ENCODE measurements at regions not wholly inside any gene's neighbourhood (a gene's known extent, or its start where the extent isn't known, plus 50 kb on each side); places are given as distances from the start of the nearest gene placed in this dataset.

DNA sequence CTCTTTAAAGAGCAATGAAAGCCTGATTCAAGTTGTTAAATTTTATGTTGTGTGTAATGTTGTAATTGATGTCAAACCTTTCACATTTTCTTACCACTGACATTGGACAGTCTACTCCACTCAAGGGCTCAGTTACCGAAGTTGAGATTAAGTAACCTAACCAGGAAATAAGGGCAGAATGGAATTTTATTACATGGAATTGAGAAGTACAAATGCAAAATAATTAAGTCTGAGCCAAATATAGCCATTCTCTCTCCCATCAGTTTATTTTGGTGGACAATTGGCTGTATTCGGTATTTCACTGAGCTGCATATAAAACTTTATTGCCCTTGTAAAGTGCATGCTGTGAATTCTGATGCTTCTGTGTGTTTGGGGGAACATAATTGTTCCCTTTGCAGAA is 231.5 kb downstream of the TTC32 start:
- Histone ChIP-seq H2BK20ac (ENCODE audit: low read depth, low read length, poor library complexity, severe bottlenecking) (no peak overlapping the region), H3K9ac (ENCODE audit: extremely low read depth, insufficient read length, low read length) (no peak overlapping the region), H3K23ac (ENCODE audit: insufficient read length, low read depth, low read length) (no peak overlapping the region), H2AK5ac (ENCODE audit: insufficient read length, low read length) (no peak overlapping the region), H3K18ac (ENCODE audit: insufficient read length, low read depth, low read length) (no peak overlapping the region), H3K14ac (ENCODE audit: insufficient read depth, low read length) (no peak overlapping the region), H2AFZ (ENCODE audit: low read length) (no peak overlapping the region), H3K4me1 (ENCODE audit: insufficient read depth, low read length) (no peaks in the 10 kb centered on the region), H3T11ph (ENCODE audit: low read length) (no peak overlapping the region), H3K4me2 (ENCODE audit: insufficient read depth, insufficient read length, low read length) (no peak overlapping the region), H2BK120ac (ENCODE audit: low read depth, low read length, poor library complexity, severe bottlenecking) (no peak overlapping the region), H3K27ac (ENCODE audit: insufficient read length, low read depth, low read length) (no peak overlapping the region), H3K79me1 (ENCODE audit: insufficient read depth, low read depth, low read length, poor library complexity, severe bottlenecking) (no peaks in the 10 kb centered on the region), H4K91ac (ENCODE audit: insufficient read length, low read depth, low read length) (no peak overlapping the region), H3K56ac (ENCODE audit: insufficient read length, low read depth, low read length) (no peak overlapping the region), H4K20me1 (ENCODE audit: control insufficient read depth, insufficient read depth, insufficient read length) (no peaks in the 10 kb centered on the region), H3K23me2 (ENCODE audit: insufficient read length, low read depth, low read length, poor library complexity, severe bottlenecking) (no peaks in the 10 kb centered on the region), H3K4ac (ENCODE audit: low read depth, low read length) (no peak overlapping the region), H2BK5ac (ENCODE audit: insufficient read length, low read length) (no peak overlapping the region), H2BK15ac (ENCODE audit: low read depth, low read length) (no peak overlapping the region), H3K79me2 (ENCODE audit: insufficient read depth, low read length) (no peaks in the 10 kb centered on the region), H4K5ac (ENCODE audit: insufficient read length, low read depth, low read length) (no peak overlapping the region), H4K8ac (replicated peaks; ENCODE audit: insufficient read length, low read depth, low read length) (no peak overlapping the region), H3K27me3 (ENCODE audit: insufficient read depth, low read length) (no peaks in the 10 kb centered on the region), H2BK12ac (ENCODE audit: insufficient read length, low read depth, low read length) (no peak overlapping the region), H3K9me3 (ENCODE audit: control insufficient read depth, low read depth, low read length) (no peaks in the 10 kb centered on the region)
- TF ChIP-seq, protein P1, sequence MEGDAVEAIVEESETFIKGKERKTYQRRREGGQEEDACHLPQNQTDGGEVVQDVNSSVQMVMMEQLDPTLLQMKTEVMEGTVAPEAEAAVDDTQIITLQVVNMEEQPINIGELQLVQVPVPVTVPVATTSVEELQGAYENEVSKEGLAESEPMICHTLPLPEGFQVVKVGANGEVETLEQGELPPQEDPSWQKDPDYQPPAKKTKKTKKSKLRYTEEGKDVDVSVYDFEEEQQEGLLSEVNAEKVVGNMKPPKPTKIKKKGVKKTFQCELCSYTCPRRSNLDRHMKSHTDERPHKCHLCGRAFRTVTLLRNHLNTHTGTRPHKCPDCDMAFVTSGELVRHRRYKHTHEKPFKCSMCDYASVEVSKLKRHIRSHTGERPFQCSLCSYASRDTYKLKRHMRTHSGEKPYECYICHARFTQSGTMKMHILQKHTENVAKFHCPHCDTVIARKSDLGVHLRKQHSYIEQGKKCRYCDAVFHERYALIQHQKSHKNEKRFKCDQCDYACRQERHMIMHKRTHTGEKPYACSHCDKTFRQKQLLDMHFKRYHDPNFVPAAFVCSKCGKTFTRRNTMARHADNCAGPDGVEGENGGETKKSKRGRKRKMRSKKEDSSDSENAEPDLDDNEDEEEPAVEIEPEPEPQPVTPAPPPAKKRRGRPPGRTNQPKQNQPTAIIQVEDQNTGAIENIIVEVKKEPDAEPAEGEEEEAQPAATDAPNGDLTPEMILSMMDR (conservative IDR thresholded peaks at IDR 0.05), result no peak
- Mint-ChIP-seq H3K4me3 (no peak overlapping the region), H3K4me1 (no peaks in the 10 kb centered on the region; a peak in 1 of 4 replicates), H3K27me3 (ENCODE audit: low read depth) (no peaks in the 10 kb centered on the region), H3K9me3 (no peaks in the 10 kb centered on the region), H3K36me3 (ENCODE audit: insufficient read depth in 1 of 3, low read depth in 3 of 3) (no peaks in the 10 kb centered on the region), H3K27ac (no peak overlapping the region)
- no CpG with 5 or more reads among the region's 2 CpGs for WGBS (ENCODE audit: extremely low coverage, insufficient read length, low lambda C conversion rate)
- DNase-seq, result no peak

All from H9 (cell line).